AG04450 (cell line): ENCODE measurements at regions not wholly inside any gene's neighbourhood (a gene's known extent, or its start where the extent isn't known, plus 50 kb on each side); places are given as distances from the start of the nearest gene placed in this dataset.

Experiments used
- CTCF ChIA-PET: fragments of 300-600, 350-600 bp; formaldehyde crosslinking; extraction: SDS; loops from one replicate; lab custom pipeline; 2022; ENCODE audit warnings: antibody characterized with exemption, inconsistent platforms; lab: Charles Lee
- POLR2A ChIA-PET: fragments of 350-600 bp; formaldehyde crosslinking; extraction: SDS; loops from one replicate; lab custom pipeline; 2021; ENCODE audit warnings: antibody characterized with exemption, inconsistent platforms; lab: Yijun Ruan, JAX
- DNase-seq: peaks from one replicate; pipeline ENCODE4 v3.0.0-alpha.2; 2011; ENCODE audit warnings: low read depth, low spot score
- H3K27ac ChIP-seq: one replicate; pipeline ENCODE4 v1.5.1; 2012; ENCODE audit warnings: low read depth, low read length, control low read depth
- H3K27me3 ChIP-seq: one replicate; pipeline ENCODE4 v1.6.0; 2012; ENCODE audit warnings: low read length; ENCODE audit not compliant: control insufficient read depth, insufficient read depth
- H3K4me3 ChIP-seq: 2 replicates; pipeline ENCODE4 v1.5.1; 2011; ENCODE audit warnings: mild to moderate bottlenecking, low read depth, low read length, control low read depth
- H3K9me3 ChIP-seq: 2 replicates; pipeline ENCODE4 v1.5.1; 2012; ENCODE audit warnings: low read length; ENCODE audit not compliant: control insufficient read depth, insufficient read depth
- CTCF ChIP-seq: IDR thresholded peaks from 2 replicates; pipeline ENCODE4 v1.5.1; 2011; ENCODE audit warnings: low read depth, low read length, control low read depth, inconsistent platforms

- POLR2A ChIA-PET = no interaction called here
- no peak overlapping the region for H3K4me3 ChIP-seq
- CTCF ChIA-PET = interaction anchor here (1.9 to 4.7 kb wide), 2 partner anchors 13 to 960 kb away, joined by 4 to 26 read pairs; no protein-coding TSS in a partner anchor
- TF ChIP-seq CTCF = peak; percentile 51
- H3K9me3 ChIP-seq = no peaks in the 10 kb centered on the region
- DNase-seq = no peak
- no peaks in the 10 kb centered on the region for H3K27me3 ChIP-seq
- H3K27ac ChIP-seq = no peak overlapping the region
Measured at GRCh38 chr4:31674313-31674947, 954.3 kb downstream of the PCDH7 start.

GRCh38 chr4:31678356-31678755, 958.2 kb downstream of the PCDH7 start:
- TF ChIP-seq CTCF = no peak
- ChIA-PET CTCF (no interaction called here), POLR2A (no interaction called here)
- DNase-seq = no peak
- no peak overlapping the region for H3K4me3 ChIP-seq
- H3K9me3 ChIP-seq = no peaks in the 10 kb centered on the region
- H3K27me3 ChIP-seq = no peaks in the 10 kb centered on the region
- no peak overlapping the region for H3K27ac ChIP-seq

GRCh38 chr4:31682796-31683195, 962.6 kb downstream of the PCDH7 start:
- no peak overlapping the region for H3K4me3 ChIP-seq
- no peaks in the 10 kb centered on the region for H3K27me3 ChIP-seq
- CTCF ChIA-PET = no interaction called here
- POLR2A ChIA-PET = no interaction called here
- no peaks in the 10 kb centered on the region for H3K9me3 ChIP-seq
- TF ChIP-seq CTCF = no peak
- H3K27ac ChIP-seq = no peak overlapping the region
- no peak for DNase-seq

- CTCF ChIA-PET = interaction anchor here (1.2 kb wide), 1 partner anchor 13 kb away, joined by 4 read pairs; no protein-coding TSS in a partner anchor
- TF ChIP-seq CTCF = no peak
- Histone ChIP-seq H3K27me3 (no peaks in the 10 kb centered on the region), H3K9me3 (no peaks in the 10 kb centered on the region), H3K27ac (no peak overlapping the region), H3K4me3 (no peak overlapping the region)
- DNase-seq = no peak
- POLR2A ChIA-PET = no interaction called here
Measured at GRCh38 chr4:31687717-31688342, 967.7 kb downstream of the PCDH7 start.

GRCh38 chr4:31692399-31692940, 972.3 kb downstream of the PCDH7 start:
- POLR2A ChIA-PET = no interaction called here
- Histone ChIP-seq H3K9me3 (no peaks in the 10 kb centered on the region), H3K4me3 (no peak overlapping the region), H3K27me3 (no peaks in the 10 kb centered on the region), H3K27ac (no peak overlapping the region)
- CTCF ChIA-PET = interaction anchor here (1.1 kb wide), 1 partner anchor 979 kb away, joined by 3 read pairs; no protein-coding TSS in a partner anchor
- peak; percentile 38 for TF ChIP-seq CTCF
- no peak for DNase-seq
